Stimulated activated effector memory CD8-positive, alpha-beta T cell treated with anti-CD3 and anti-CD28 coated beads, Interleukin-12 subunit alpha, Interleukin-12 subunit beta, amount 100 ng/mL, for 72 hours (primary cell): ENCODE measurements at regions not wholly inside any gene's neighbourhood (a gene's known extent, or its start where the extent isn't known, plus 50 kb on each side); places are given as distances from the start of the nearest gene placed in this dataset.

Experiments used
- ATAC-seq: fragments of 150-1000 bp; cut with Tn5 transposase; 2 replicates; pipeline ENCODE4 v1.10.0; 2021
- DNase-seq, 2 donors: peaks; one replicate each; pipeline ENCODE4 v3.0.0; 2021 to 2022; ENCODE audit warnings: low spot score in 2 of 2
- H3K27ac Mint-ChIP-seq: one replicate; pipeline ENCODE4 v1.8.0; 2022; ENCODE audit warnings: mild to moderate bottlenecking, mixed read lengths
- H3K36me3 Mint-ChIP-seq: one replicate; pipeline ENCODE4 v1.8.0; 2022; ENCODE audit warnings: mild to moderate bottlenecking, mixed read lengths
- H3K4me1 Mint-ChIP-seq: one replicate; pipeline ENCODE4 v1.8.0; 2022; ENCODE audit warnings: mixed read lengths
- H3K4me3 Mint-ChIP-seq: one replicate; pipeline ENCODE4 v1.8.0; 2022; ENCODE audit warnings: mild to moderate bottlenecking, mixed read lengths
- H3K9me3 Mint-ChIP-seq: one replicate; pipeline ENCODE4 v1.8.0; 2022; ENCODE audit warnings: mixed read lengths

GRCh38 chr6:41492261-41492891, 53.8 kb upstream of the FOXP4 start:
- DNase-seq (no peak), ATAC-seq (no peak)
- Mint-ChIP-seq H3K4me3 (no peak overlapping the region), H3K27ac (no peak overlapping the region), H3K4me1 (peaks cover 22% of the 10 kb centered on the region), H3K36me3 (no peaks in the 10 kb centered on the region), H3K9me3 (no peaks in the 10 kb centered on the region)

DNA sequence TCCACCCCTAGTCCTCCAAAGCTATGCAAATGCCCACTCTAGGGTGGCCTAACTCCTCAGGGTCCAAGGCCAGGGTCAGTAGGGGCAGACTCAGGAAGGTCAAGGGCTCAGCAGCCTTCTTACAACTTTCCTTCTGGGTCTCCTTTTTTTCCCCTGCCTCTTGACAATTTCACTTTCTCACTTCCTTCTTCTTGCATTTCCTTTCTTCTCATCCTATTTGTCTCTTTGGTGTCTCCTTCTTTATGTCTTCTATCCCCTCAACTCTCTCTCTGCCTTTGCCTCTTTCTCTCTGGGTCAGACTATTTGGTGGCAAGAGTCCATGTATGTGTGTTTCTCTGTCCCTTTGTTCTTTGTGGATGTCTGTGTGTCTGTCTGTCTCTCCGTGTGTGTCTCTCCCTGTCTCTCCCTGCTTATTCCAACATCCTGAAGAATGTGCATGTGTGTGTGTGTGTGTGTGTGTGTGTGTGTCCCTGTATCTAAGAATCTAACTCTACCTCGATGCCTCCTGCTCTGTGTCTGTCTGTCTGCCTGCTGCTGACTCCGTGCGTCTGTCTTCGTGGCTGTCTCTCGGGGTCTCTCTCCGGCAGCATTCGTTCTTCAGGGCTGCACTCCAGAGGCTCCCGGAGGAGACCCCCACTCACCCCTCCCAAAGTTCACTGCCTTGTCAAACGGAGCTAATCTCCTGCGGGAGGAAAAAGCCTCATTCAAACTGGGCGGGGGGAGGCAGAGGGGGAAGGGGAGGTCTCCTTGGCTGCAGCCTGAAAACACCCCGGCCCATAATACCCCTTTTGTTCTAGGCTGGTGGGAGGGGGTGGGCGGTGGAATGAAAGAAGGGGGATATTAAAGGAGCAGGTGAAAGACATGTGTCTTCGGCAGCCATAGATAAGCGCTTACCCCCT, 51.7 kb upstream of the FOXP4 start:
- H3K9me3 Mint-ChIP-seq = no peaks in the 10 kb centered on the region
- no peak overlapping the region for H3K27ac Mint-ChIP-seq
- H3K4me1 Mint-ChIP-seq = peaks cover 14% of the 10 kb centered on the region
- H3K4me3 Mint-ChIP-seq = no peak overlapping the region
- no peaks in the 10 kb centered on the region for H3K36me3 Mint-ChIP-seq
- ATAC-seq = no peak
- DNase-seq = no peak
